HK-2 (cell line): ENCODE measurements at regions not wholly inside any gene's neighbourhood (a gene's known extent, or its start where the extent isn't known, plus 50 kb on each side); places are given as distances from the start of the nearest gene placed in this dataset.
"Not testable (repeated sequence)": the region's sequence is repeated elsewhere in the genome, so short reads cannot be mapped to it uniquely, and the experiment has no call there.

Experiments used
- DNase-seq: peaks from one replicate; pipeline ENCODE4 v3.0.0-alpha.2; 2018; ENCODE audit not compliant: unreplicated experiment

DNA sequence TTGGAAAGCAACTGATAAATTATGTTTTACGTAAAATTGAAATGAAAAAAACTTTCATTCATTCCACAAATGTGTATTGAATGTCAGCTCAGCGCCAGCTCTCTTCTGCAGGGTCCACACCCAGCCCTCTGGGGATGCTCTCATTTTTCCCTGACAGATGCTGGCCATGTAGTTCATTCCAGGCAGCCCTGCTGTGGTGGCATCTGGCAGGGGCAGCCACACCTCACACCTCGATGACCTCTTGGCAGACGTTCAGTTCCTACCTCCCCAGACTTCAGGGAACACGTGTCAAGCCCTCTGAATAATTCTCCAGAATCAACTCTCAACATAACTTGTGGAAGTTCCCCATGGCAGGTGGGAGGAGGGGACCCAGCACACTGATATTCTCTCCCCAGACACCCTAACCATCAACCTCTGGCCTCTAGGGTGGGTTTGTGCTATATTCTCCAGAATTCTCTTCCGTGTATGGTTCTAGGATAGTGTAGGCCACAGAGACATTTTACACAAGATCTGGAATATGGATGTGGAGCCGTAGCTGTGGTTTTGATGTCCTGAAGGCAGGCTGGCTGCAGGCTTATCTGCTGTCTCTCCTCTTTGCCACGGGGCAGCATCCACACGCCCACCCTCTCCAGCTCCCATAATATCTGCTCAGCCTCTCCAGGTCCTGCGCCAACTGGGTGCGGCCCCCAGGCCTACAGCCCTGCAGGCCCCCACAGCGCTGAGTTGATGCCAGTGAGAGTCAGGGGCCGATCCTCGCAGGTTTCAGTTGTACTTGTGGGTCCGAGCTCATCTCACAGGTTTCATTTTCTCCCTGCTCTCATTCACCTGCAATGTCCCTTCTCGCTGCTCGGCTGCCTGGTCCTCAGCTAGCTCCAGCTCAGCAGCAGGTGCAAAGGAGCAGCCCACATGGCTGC is 175.8 kb upstream of the ARID1B start:
- no peak for DNase-seq

DNA sequence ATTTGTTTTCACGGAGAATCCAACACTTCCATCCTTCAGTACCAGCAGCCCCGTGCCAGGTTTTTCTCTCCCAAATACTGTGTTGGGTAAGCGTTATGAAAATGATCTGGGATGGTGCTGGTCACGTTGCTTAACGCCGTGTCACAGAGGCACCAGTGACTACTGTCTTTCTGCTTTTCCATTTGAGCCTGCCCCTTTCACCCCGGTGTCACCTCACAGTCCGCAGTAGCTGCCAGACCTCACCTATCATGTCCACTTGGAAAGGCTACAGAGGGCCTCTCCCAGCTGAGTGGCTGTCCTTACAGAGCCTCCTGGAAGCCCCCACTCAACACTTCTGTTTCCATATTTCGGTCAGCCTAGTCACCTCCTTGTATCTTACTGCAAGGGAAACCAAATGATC is 176.5 kb upstream of the ARID1B start:
- no peak for DNase-seq

- DNase-seq, result no peak
These were observed 177.1 kb upstream of the ARID1B start for GRCh38 chr6:156599978-156600590.

DNA sequence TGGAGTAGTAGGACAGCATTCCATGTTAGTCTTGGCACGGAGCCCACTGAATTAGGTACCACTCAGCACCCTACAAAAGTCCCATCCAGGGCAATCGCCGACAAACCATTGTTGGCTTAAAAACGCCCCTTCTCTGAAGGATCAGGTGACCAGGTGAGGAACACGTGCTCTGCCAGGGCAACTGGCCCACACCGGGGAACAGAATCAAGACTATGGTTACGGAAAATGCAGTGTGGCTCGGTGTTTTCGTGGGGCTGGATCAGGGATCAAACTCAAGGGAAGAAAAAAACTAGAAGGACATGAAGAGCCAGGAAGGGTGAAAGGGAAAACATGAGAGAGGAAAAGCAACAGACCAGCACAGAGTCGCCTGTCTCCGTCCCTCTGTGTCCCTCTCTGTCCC is 177.8 kb upstream of the ARID1B start:
- no peak for DNase-seq

DNA sequence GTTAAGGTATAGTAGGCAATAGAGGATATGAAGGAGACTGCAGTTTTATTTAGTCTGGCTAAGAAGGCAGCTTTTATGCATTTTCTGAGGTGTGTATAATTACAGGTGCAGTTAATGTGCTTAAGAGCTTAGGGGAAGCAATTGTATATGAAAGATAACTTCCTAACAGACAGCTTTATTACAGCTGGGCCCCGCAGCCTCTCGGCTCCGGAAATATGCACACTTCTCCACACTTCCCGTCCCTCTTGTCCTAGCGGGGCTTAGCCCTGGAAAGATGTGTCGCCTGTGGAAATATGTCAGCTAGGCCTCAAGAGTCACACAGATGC is 178.4 kb upstream of the ARID1B start:
- no peak for DNase-seq

DNA sequence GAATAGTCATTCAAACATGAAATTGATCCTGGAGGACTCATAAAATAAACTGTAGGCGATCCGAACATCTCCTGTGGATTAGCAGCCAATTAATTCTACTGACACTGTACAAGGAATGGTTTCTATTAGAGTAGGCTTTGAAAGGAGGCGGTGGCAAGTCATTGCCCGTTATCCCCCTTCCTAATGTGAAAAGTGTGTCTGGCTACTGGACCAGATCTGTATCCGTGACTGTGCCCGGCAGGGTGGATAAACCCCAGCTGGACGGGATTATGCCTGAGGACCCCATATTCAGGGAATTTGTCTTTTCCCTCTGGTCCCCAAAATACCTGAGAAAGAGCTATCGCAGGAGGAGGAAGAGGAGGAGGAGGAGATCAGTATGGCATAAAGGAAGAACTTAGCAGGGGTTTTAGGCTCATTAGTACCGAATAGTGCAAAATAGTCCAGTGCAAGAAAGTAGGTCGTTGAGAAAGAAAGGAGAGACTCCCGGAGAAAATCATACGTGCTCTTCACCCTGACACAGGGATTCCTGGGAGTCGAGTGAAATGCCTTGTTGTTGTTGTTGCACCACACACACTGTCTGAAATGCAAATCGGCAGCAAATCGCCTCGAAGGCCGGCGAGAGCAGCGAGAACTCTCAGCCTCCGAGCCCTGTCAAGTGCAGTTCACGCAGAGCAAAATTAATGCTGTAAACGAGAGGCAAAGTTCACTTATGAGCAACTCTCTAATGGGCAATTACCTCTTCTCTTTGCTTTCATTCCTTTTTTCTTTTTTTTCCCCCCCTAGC is 178.9 kb upstream of the ARID1B start:
- DNase-seq, result no peak

- no peak for DNase-seq
These were observed 180.1 kb upstream of the ARID1B start for GRCh38 chr6:156597095-156597494.

- DNase-seq, result no peak
These were observed 181.7 kb upstream of the ARID1B start for GRCh38 chr6:156595476-156595875.

DNA sequence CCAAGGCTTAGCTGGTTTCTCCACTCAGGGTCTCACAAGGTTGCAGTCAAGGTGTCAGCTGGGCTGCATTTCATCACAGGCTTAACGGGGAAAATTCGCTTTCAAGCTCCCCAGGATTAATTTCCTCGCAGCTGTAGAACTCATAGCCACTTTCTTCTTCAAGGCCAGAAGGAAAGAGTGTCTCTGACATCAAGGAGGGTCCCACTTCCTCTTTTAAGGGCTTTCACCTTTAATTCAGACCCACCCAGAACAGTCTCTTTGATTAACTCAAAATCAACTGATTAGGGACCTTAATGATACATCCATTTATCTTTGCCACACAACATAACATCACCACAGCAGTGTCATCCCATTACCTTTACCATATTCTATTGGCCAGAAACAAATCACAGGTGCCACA is 183.3 kb upstream of the ARID1B start:
- DNase-seq, result no peak

GRCh38 chr6:156593127-156593526 is 184.1 kb upstream of the ARID1B start:
- no peak for DNase-seq

DNA sequence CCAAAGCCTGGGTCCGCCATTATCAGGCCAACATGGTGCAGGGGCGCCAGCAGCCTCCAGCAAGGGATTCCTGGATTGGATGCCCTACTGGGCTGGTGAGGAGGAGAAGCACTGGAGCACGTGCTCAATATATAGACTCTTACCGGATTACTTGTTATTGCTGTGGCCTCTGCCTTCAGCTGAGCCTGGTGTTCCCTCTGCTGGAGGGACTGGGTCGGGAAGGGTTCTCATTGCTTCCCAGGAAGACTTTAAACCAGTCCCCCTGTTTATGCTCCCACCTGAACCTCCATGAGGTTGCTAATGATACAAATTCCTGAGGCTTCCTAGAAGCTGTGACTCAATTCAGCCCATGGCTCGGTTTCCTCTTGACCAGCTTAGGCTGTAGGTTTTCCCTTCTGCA is 186.7 kb upstream of the ARID1B start:
- DNase-seq, result no peak

GRCh38 chr6:156589281-156589680 is 187.9 kb upstream of the ARID1B start:
- no peak for DNase-seq

DNA sequence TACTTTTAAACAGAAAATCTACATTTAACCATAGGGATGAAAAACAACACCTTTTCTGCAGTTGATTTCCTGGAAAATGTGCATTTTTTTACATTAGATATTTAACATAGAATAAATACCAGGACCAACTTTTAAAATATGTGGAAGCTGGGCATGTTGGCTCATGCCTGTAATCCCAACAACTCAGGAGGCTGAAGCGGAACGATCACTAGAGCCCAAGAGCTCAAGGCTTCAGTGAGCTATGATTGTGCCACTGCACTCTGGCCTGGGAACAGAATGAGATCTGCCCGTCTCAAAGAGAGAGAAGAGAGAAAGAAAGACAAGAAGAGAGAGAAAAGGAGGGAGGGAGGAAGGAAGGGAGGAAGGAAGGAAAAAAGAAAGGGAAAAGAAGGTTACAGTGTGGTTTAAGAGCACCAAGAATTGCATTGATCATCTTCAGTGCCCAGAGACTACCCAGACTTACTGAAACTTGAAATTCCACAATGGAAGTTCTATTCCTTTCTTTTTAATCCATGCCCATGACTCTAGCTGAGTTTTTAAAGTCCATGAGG is 189.4 kb upstream of the ARID1B start:
- DNase-seq, result no peak

DNA sequence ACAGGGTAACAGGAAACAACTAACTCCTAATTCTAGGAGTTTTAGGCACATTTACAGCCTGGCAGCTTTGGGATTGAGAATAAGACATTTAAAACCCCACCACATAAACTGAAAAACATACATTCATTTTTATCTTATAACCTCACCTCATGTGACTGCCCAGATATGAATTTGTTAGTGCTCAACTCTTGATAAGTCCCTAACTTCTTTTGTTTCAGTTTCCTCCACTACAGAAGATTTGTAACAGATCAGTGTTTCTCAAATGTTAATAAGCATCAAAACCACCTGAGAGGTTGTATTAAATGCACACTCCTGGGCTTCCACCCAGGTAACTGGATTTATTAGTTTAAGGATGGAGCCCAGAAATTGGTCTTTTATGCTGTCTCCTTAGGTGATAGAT is 190.1 kb upstream of the ARID1B start:
- no peak for DNase-seq

GRCh38 chr6:156585859-156586258 is 191.3 kb upstream of the ARID1B start:
- DNase-seq, result no peak

DNA sequence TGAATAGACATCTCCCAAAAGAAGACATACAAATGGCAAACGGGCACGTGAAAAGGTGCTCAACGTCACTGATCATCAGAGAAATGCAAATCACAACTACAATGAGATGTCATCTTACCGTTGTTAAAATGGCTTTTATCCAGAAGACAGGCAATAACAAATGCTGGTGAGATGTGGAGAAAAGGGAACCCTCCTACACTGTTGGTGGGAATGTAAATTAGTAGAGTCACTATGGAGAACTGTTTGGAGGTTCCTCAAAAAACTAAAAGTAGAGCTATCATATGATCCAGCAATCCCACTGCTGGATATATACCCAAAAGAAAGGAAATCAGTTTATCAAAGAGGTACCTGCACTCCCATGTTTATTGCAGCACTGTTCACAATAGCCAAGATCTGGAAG is 193.1 kb upstream of the ARID1B start:
- DNase-seq, result not testable (repeated sequence)

GRCh38 chr6:156583083-156583482 is 194.1 kb upstream of the ARID1B start:
- DNase-seq, result no peak

GRCh38 chr6:156582509-156582992 is 194.6 kb upstream of the ARID1B start:
- DNase-seq, result no peak

DNA sequence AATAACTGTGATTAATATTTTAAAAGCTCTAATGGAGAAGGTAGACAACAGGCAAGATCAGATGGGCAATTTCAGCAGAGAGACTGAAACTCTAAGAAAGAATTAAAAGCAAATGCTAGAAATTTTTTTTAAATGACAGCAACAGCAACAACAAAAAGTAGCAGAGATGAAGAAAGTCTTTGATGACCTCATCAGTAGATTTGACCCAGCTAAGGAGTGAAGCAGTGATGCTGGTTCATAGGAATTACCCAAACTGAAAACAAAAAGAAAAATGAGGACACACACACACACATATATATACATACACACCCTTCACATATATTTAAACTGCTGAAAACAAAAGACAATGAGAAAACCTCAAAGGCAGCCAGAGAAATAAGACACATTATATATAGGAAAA is 197.6 kb upstream of the ARID1B start:
- DNase-seq, result no peak

- no peak for DNase-seq
These were observed 199.4 kb upstream of the ARID1B start for GRCh38 chr6:156577749-156578148.

DNA sequence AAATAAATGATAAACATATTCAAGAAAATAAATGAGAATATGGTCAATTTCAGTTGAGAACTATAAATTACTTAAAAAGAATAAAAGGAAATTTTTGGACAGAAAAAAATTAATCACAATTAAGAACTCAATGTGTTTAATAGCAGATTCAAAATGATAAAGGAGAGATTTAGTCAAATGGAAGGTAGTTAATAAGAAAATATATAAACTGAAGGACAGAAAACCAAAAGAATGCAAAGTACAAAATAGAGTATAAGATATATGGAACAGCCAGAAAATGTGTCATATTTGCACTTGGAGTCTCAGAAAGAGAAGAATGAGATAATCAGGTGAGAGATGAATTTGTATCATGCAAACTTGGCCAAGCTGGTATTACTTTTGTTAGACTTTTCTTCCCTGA is 201.8 kb upstream of the ARID1B start:
- DNase-seq, result no peak

GRCh38 chr6:156564807-156565149 is 212.4 kb upstream of the ARID1B start:
- no peak for DNase-seq
